ENCODE measurements at regions not wholly inside any gene's neighbourhood (a gene's known extent, or its start where the extent isn't known, plus 50 kb on each side); places are given as distances from the start of the nearest gene placed in this dataset.

DNA sequence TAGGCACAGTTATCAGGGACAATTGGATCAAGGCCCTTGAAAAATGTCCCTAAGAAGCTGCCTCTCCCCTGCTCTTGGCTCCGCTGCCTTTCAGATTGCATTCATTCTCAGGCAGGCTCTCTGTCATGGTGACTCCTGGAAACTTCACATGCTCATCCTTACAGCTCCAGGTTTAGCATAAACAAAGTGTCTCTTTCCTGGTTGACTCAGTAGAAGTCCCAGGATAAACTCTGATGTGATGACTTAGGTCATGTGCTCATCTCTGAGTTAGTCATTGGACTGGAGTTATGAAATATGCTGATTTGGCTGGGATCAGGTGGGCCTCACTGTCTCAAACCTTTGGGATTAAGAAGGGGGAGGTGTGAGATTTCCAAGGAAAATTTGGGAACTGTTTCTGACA, 243.8 kb downstream of the ZNF621 start:
- TF ChIP-seq, protein P1, sequence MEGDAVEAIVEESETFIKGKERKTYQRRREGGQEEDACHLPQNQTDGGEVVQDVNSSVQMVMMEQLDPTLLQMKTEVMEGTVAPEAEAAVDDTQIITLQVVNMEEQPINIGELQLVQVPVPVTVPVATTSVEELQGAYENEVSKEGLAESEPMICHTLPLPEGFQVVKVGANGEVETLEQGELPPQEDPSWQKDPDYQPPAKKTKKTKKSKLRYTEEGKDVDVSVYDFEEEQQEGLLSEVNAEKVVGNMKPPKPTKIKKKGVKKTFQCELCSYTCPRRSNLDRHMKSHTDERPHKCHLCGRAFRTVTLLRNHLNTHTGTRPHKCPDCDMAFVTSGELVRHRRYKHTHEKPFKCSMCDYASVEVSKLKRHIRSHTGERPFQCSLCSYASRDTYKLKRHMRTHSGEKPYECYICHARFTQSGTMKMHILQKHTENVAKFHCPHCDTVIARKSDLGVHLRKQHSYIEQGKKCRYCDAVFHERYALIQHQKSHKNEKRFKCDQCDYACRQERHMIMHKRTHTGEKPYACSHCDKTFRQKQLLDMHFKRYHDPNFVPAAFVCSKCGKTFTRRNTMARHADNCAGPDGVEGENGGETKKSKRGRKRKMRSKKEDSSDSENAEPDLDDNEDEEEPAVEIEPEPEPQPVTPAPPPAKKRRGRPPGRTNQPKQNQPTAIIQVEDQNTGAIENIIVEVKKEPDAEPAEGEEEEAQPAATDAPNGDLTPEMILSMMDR (IDR thresholded peaks at IDR 0.05; ENCODE audit: poor library complexity), result no peak
- no peak for TF ChIP-seq EZH2 (IDR thresholded peaks at IDR 0.05; ENCODE audit: borderline replicate concordance)

All from hepatocyte (in vitro differentiated cells).